ENCODE measurements at regions not wholly inside any gene's neighbourhood (a gene's known extent, or its start where the extent isn't known, plus 50 kb on each side); places are given as distances from the start of the nearest gene placed in this dataset.

- Histone ChIP-seq H3K27me3 (ENCODE audit: control insufficient read depth, insufficient read depth, low read length) (peaks cover 8% of the 10 kb centered on the region), H3K27ac (ENCODE audit: low read depth, low read length) (no peak overlapping the region), H3K4me3 (ENCODE audit: low read depth, low read length) (no peak overlapping the region), H3K9me3 (ENCODE audit: control insufficient read depth, insufficient read depth, low read length) (no peaks in the 10 kb centered on the region)
- TF ChIP-seq, protein P1, sequence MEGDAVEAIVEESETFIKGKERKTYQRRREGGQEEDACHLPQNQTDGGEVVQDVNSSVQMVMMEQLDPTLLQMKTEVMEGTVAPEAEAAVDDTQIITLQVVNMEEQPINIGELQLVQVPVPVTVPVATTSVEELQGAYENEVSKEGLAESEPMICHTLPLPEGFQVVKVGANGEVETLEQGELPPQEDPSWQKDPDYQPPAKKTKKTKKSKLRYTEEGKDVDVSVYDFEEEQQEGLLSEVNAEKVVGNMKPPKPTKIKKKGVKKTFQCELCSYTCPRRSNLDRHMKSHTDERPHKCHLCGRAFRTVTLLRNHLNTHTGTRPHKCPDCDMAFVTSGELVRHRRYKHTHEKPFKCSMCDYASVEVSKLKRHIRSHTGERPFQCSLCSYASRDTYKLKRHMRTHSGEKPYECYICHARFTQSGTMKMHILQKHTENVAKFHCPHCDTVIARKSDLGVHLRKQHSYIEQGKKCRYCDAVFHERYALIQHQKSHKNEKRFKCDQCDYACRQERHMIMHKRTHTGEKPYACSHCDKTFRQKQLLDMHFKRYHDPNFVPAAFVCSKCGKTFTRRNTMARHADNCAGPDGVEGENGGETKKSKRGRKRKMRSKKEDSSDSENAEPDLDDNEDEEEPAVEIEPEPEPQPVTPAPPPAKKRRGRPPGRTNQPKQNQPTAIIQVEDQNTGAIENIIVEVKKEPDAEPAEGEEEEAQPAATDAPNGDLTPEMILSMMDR (IDR thresholded peaks at IDR 0.05; ENCODE audit: low read depth, low read length) = no peak
- ChIA-PET CTCF (no interaction called here), POLR2A (no interaction called here)
- no peak for DNase-seq (ENCODE audit: low read depth, low spot score)
Observed at GRCh38 chr11:45597097-45597496, 68.3 kb downstream of the CHST1 start.

- Histone ChIP-seq H3K4me3 (ENCODE audit: low read depth, low read length) (no peak overlapping the region), H3K9me3 (ENCODE audit: control insufficient read depth, insufficient read depth, low read length) (no peaks in the 10 kb centered on the region), H3K27ac (ENCODE audit: low read depth, low read length) (no peak overlapping the region), H3K27me3 (ENCODE audit: control insufficient read depth, insufficient read depth, low read length) (peaks cover 8% of the 10 kb centered on the region)
- DNase-seq (ENCODE audit: low read depth, low spot score) = no peak
- CTCF ChIA-PET = no interaction called here
- POLR2A ChIA-PET = no interaction called here
- TF ChIP-seq, protein P1 (IDR thresholded peaks at IDR 0.05; ENCODE audit: low read depth, low read length) = no peak
Observed at GRCh38 chr11:45596571-45596970, 68.9 kb downstream of the CHST1 start.

DNA sequence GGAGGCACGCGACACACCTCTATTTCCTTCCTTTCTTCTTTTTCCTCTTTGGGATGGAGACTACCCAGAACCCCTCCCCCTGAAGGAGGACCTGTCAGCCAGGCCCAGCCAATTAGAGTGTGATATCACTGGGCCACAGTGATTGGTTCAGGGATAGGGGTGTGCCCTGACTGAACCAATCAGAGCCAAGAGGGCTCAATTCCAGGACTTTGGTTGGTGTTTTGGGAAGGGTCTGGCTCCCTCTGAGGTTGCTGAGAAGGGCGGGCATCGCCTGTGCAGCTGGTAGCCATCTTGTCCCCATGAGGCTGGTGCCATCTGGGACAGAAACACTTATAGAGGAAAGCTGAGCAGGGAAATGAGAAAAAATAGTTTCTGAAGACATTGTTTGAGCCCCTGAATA lies 71.4 kb downstream of the CHST1 start:
- H3K9me3 ChIP-seq (ENCODE audit: control insufficient read depth, insufficient read depth, low read length) = no peaks in the 10 kb centered on the region
- peaks cover 8% of the 10 kb centered on the region for H3K27me3 ChIP-seq (ENCODE audit: control insufficient read depth, insufficient read depth, low read length)
- CTCF ChIA-PET = no interaction called here
- H3K4me3 ChIP-seq (ENCODE audit: low read depth, low read length) = no peak overlapping the region
- DNase-seq (ENCODE audit: low read depth, low spot score) = no peak
- TF ChIP-seq, protein P1 (IDR thresholded peaks at IDR 0.05; ENCODE audit: low read depth, low read length) = no peak
- no peak overlapping the region for H3K27ac ChIP-seq (ENCODE audit: low read depth, low read length)
- POLR2A ChIA-PET = no interaction called here

- H3K9me3 ChIP-seq (ENCODE audit: control insufficient read depth, insufficient read depth, low read length) = no peaks in the 10 kb centered on the region
- ChIA-PET CTCF (no interaction called here), POLR2A (no interaction called here)
- no peak overlapping the region for H3K4me3 ChIP-seq (ENCODE audit: low read depth, low read length)
- no peak overlapping the region for H3K27ac ChIP-seq (ENCODE audit: low read depth, low read length)
- H3K27me3 ChIP-seq (ENCODE audit: control insufficient read depth, insufficient read depth, low read length) = peaks cover 8% of the 10 kb centered on the region
- DNase-seq (ENCODE audit: low read depth, low spot score) = no peak
- TF ChIP-seq, protein P1 (IDR thresholded peaks at IDR 0.05; ENCODE audit: low read depth, low read length) = no peak
Observed at GRCh38 chr11:45592636-45593035, 72.8 kb downstream of the CHST1 start.

- CTCF ChIA-PET = no interaction called here
- DNase-seq (ENCODE audit: low read depth, low spot score) = no peak
- Histone ChIP-seq H3K4me3 (ENCODE audit: low read depth, low read length) (no peak overlapping the region), H3K9me3 (ENCODE audit: control insufficient read depth, insufficient read depth, low read length) (no peaks in the 10 kb centered on the region), H3K27ac (ENCODE audit: low read depth, low read length) (no peak overlapping the region), H3K27me3 (ENCODE audit: control insufficient read depth, insufficient read depth, low read length) (no peaks in the 10 kb centered on the region)
- POLR2A ChIA-PET = no interaction called here
- TF ChIP-seq, protein P1 (IDR thresholded peaks at IDR 0.05; ENCODE audit: low read depth, low read length) = no peak
Observed at GRCh38 chr11:45590743-45591142, 74.7 kb downstream of the CHST1 start.
